Ascending aorta (tissue), 2 donors: ENCODE measurements at regions not wholly inside any gene's neighbourhood (a gene's known extent, or its start where the extent isn't known, plus 50 kb on each side); places are given as distances from the start of the nearest gene placed in this dataset.

Source experiments
- DNase-seq, 2 donors: peaks; one replicate each; pipeline ENCODE4 v3.0.0-alpha.2; 2019; ENCODE audit warnings: low spot score in 2 of 2
- H3K27ac ChIP-seq, 2 donors: fragments of 200-600 bp; sonication (generic); one replicate each; pipeline ENCODE4 v1.5.1; 2016 to 2017; ENCODE audit warnings: mild to moderate bottlenecking in 1 of 2
- H3K27me3 ChIP-seq: fragments of 200-600 bp; sonication (generic); one replicate; pipeline ENCODE4 v1.5.1; 2017
- H3K36me3 ChIP-seq, 2 donors: fragments of 200-600 bp; sonication (generic); one replicate each; pipeline ENCODE4 v1.5.1; 2016
- H3K4me1 ChIP-seq, 2 donors: fragments of 200-600 bp; sonication (generic); one replicate each; pipeline ENCODE4 v1.5.1; 2016 to 2017; ENCODE audit warnings: mild to moderate bottlenecking in 1 of 2
- H3K4me3 ChIP-seq, 2 donors: fragments of 200-600 bp; sonication (generic); one replicate each; pipeline ENCODE4 v1.5.1; 2016 to 2017; ENCODE audit warnings: mild to moderate bottlenecking in 1 of 2
- H3K9me3 ChIP-seq, 2 donors: fragments of 200-600 bp; sonication (generic); one replicate each; pipeline ENCODE4 v1.5.1; 2016
- intact Hi-C: fragments of 100-400 bp; cut with DNase I; formaldehyde crosslinking; loops from one replicate; pipeline ENCODE4 v1.15.1; 2023
- TF ChIP-seq, protein P1 (sequence below), 3 experiments: fragments of 200-600 bp in 2 of 3; fragments of 450-650 bp in 1 of 3; sonication (generic) in 2 of 3; IDR thresholded peaks; one replicate each; pipeline ENCODE4 v1.5.1; 2016 to 2019; ENCODE audit warnings: antibody characterized with exemption in 3 of 3, mild to moderate bottlenecking in 1 of 3, moderate library complexity in 1 of 3

DNA sequence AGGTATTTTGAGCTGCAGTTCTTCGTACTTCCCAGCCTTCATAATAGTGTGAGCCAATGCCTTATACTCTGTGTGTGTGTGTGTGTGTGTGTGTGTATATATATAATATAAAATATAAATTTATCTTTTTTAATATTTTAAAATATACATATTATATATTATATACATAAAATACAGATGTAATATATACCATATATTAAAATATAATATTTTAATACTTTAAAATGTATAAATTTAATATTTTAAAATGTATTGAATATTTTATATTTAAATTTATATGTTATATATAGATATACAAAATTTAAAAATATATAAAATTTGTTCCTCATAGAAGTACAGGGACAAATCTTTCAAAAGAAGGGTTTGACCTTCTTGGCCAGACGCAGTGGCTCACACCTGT, 53.7 kb upstream of the CARD18 start:
- no peaks in the 10 kb centered on the region for H3K9me3 ChIP-seq
- DNase-seq: no peak
- no peaks in the 10 kb centered on the region for H3K4me1 ChIP-seq
- intact Hi-C loops: no loop called here
- TF ChIP-seq, protein P1, sequence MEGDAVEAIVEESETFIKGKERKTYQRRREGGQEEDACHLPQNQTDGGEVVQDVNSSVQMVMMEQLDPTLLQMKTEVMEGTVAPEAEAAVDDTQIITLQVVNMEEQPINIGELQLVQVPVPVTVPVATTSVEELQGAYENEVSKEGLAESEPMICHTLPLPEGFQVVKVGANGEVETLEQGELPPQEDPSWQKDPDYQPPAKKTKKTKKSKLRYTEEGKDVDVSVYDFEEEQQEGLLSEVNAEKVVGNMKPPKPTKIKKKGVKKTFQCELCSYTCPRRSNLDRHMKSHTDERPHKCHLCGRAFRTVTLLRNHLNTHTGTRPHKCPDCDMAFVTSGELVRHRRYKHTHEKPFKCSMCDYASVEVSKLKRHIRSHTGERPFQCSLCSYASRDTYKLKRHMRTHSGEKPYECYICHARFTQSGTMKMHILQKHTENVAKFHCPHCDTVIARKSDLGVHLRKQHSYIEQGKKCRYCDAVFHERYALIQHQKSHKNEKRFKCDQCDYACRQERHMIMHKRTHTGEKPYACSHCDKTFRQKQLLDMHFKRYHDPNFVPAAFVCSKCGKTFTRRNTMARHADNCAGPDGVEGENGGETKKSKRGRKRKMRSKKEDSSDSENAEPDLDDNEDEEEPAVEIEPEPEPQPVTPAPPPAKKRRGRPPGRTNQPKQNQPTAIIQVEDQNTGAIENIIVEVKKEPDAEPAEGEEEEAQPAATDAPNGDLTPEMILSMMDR (IDR thresholded peaks at IDR 0.05): no peak
- no peak overlapping the region for H3K27ac ChIP-seq
- no peaks in the 10 kb centered on the region for H3K27me3 ChIP-seq
- H3K36me3 ChIP-seq: no peaks in the 10 kb centered on the region
- H3K4me3 ChIP-seq: no peak overlapping the region

DNA sequence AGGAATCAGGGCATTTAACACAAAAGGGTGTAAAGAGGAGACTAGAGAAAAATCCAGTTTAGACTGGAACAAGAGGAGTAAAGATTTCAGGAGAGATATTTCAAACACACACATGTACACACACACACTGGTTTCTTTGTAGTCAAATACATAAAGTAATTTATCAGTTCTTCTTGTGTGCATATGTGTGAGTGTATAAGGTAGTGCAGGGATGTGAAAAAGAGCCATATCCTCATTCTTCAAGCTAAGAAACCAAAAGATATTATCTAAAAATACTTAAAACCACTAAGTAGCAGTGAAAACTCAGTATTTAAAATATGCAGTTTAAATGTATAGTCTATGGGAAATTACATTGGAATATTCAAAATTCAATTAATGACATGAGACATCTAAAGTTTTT, 52.5 kb upstream of the CARD18 start:
- Histone ChIP-seq H3K4me1 (no peaks in the 10 kb centered on the region), H3K27ac (no peak overlapping the region), H3K27me3 (no peaks in the 10 kb centered on the region), H3K36me3 (no peaks in the 10 kb centered on the region), H3K4me3 (no peak overlapping the region), H3K9me3 (no peaks in the 10 kb centered on the region)
- intact Hi-C loops: no loop called here
- no peak for DNase-seq
- TF ChIP-seq, protein P1 (IDR thresholded peaks at IDR 0.05): no peak

DNA sequence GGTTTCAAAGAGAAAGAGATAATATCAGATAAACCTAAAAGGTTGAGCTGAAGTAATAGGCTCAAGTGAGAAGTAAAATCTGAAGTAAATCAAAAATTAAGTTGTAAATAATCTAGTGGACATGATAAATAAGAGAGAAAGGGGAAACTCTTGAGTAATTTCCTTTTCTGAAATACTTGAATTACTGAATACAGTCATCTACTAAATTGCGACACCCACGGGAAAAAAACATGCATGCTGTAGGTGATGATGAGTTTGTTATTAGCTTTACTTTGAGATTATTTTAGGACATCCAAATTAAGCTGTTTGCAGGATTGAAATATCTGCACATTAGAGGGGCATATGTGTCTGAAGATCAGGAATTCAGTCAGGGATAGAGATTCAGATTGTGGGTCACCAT, 50.0 kb upstream of the CARD18 start:
- no peaks in the 10 kb centered on the region for H3K36me3 ChIP-seq
- TF ChIP-seq, protein P1 (IDR thresholded peaks at IDR 0.05): no peak
- DNase-seq: no peak
- H3K4me1 ChIP-seq: no peaks in the 10 kb centered on the region
- H3K27me3 ChIP-seq: no peaks in the 10 kb centered on the region
- intact Hi-C loops: no loop called here
- no peak overlapping the region for H3K4me3 ChIP-seq
- no peak overlapping the region for H3K27ac ChIP-seq
- H3K9me3 ChIP-seq: no peaks in the 10 kb centered on the region
